GM23338 (cell line): ENCODE measurements at regions not wholly inside any gene's neighbourhood (a gene's known extent, or its start where the extent isn't known, plus 50 kb on each side); places are given as distances from the start of the nearest gene placed in this dataset.

Source experiments
- ATAC-seq: fragments of 200-7000 bp; cut with Tn5 transposase; 3 replicates; pipeline ENCODE4 v1.9.1; 2020
- DNase-seq: peaks from one replicate; pipeline ENCODE4 v3.0.0-alpha.2; 2015; ENCODE audit warnings: low spot score
- H2AFZ ChIP-seq: fragments of 200-600 bp; sonication (generic); 2 replicates; pipeline ENCODE4 v1.8.0; 2016; ENCODE audit warnings: antibody characterized with exemption, mild to moderate bottlenecking, moderate library complexity
- H3F3A ChIP-seq: fragments of 200-600 bp; sonication (generic); replicated peaks from 2 replicates; pipeline ENCODE4 v1.8.0; 2017; ENCODE audit warnings: antibody characterized with exemption, mixed run types, low read depth
- H3K27ac ChIP-seq: fragments of 200-600 bp; sonication (generic); 2 replicates; pipeline ENCODE4 v1.6.1; 2016; ENCODE audit warnings: low read depth
- H3K27me3 ChIP-seq: fragments of 200-600 bp; sonication (generic); 2 replicates; pipeline ENCODE4 v1.8.0; 2016; ENCODE audit warnings: mild to moderate bottlenecking, mixed run types, moderate library complexity; ENCODE audit not compliant: insufficient read depth
- H3K36me3 ChIP-seq: fragments of 200-600 bp; sonication (generic); 2 replicates; pipeline ENCODE4 v1.8.0; 2016; ENCODE audit warnings: mild to moderate bottlenecking; ENCODE audit not compliant: insufficient read depth
- H3K4me1 ChIP-seq: fragments of 200-600 bp; sonication (generic); 2 replicates; pipeline ENCODE4 v1.8.0; 2016; ENCODE audit warnings: mild to moderate bottlenecking, moderate library complexity; ENCODE audit not compliant: insufficient read depth
- H3K4me2 ChIP-seq: fragments of 200-600 bp; sonication (generic); 2 replicates; pipeline ENCODE4 v1.7.1; 2017; ENCODE audit warnings: mixed run types
- H3K4me3 ChIP-seq: fragments of 200-600 bp; sonication (generic); 2 replicates; pipeline ENCODE4 v1.6.1; 2016; ENCODE audit warnings: mixed run types
- H3K79me2 ChIP-seq: fragments of 200-600 bp; sonication (generic); replicated peaks from 2 replicates; pipeline ENCODE4 v1.8.0; 2017; ENCODE audit warnings: mild to moderate bottlenecking; ENCODE audit not compliant: insufficient read depth
- H3K9me2 ChIP-seq: fragments of 200-600 bp; sonication (generic); 2 replicates; pipeline ENCODE4 v1.8.0; 2017; ENCODE audit not compliant: insufficient read depth
- H4K20me1 ChIP-seq: fragments of 200-600 bp; sonication (generic); replicated peaks from 2 replicates; pipeline ENCODE4 v1.8.0; 2017; ENCODE audit warnings: mild to moderate bottlenecking; ENCODE audit not compliant: insufficient read depth
- H3K27ac Mint-ChIP-seq: 2 replicates; pipeline ENCODE4 v1.8.0; 2020; ENCODE audit warnings: inconsistent platforms, mild to moderate bottlenecking, moderate library complexity, mixed read lengths
- H3K27me3 Mint-ChIP-seq: 3 replicates; pipeline ENCODE4 v1.8.0; 2022; ENCODE audit warnings: low read depth, mild to moderate bottlenecking, moderate library complexity, mixed read lengths, inconsistent platforms; ENCODE audit not compliant: insufficient read depth, poor library complexity
- H3K36me3 Mint-ChIP-seq: 3 replicates; pipeline ENCODE4 v1.8.0; 2021; ENCODE audit warnings: low read depth, mild to moderate bottlenecking, inconsistent platforms, moderate library complexity, mixed read lengths
- H3K4me1 Mint-ChIP-seq: 3 replicates; pipeline ENCODE4 v1.8.0; 2020; ENCODE audit warnings: mild to moderate bottlenecking, inconsistent platforms, mixed read lengths
- H3K4me3 Mint-ChIP-seq: 3 replicates; pipeline ENCODE4 v1.8.0; 2021; ENCODE audit warnings: moderate library complexity, mild to moderate bottlenecking, inconsistent platforms, mixed read lengths
- H3K9me3 Mint-ChIP-seq: 3 replicates; pipeline ENCODE4 v1.8.0; 2020; ENCODE audit warnings: moderate library complexity, mild to moderate bottlenecking, inconsistent platforms, mixed read lengths
- CREB1 ChIP-seq: fragments of 250-450 bp; sonication (Bioruptor Pico); IDR thresholded peaks from 2 replicates; pipeline ENCODE4 v1.5.0; 2020; ENCODE audit warnings: low read depth, mild to moderate bottlenecking, moderate library complexity
- ETS1 ChIP-seq: IDR thresholded peaks from 2 replicates; pipeline ENCODE4 v1.6.1; 2016; ENCODE audit warnings: antibody characterized with exemption
- EZH2 ChIP-seq: fragments of 200-600 bp; sonication (generic); IDR thresholded peaks from one replicate; pipeline ENCODE4 v1.8.0; 2017; ENCODE audit warnings: antibody characterized with exemption, mild to moderate bottlenecking, low read depth; ENCODE audit not compliant: unreplicated experiment
- EZH2phosphoT487 ChIP-seq: fragments of 200-600 bp; sonication (generic); IDR thresholded peaks from one replicate; pipeline ENCODE4 v1.8.1; 2018; ENCODE audit warnings: antibody characterized with exemption; ENCODE audit not compliant: unreplicated experiment
- JUNB ChIP-seq: IDR thresholded peaks from one replicate; pipeline ENCODE4 v1.6.1; 2016; ENCODE audit warnings: antibody characterized with exemption; ENCODE audit not compliant: unreplicated experiment
- NANOG ChIP-seq: IDR thresholded peaks from 2 replicates; pipeline ENCODE4 v1.6.1; 2016; ENCODE audit warnings: antibody characterized with exemption, borderline replicate concordance
- POLR2AphosphoS5 ChIP-seq: IDR thresholded peaks from 2 replicates; pipeline ENCODE4 v1.6.1; 2016; ENCODE audit warnings: antibody characterized with exemption, low read depth
- STAT1 ChIP-seq: IDR thresholded peaks from one replicate; pipeline ENCODE4 v1.6.1; 2016; ENCODE audit warnings: antibody characterized with exemption; ENCODE audit not compliant: unreplicated experiment
- ZNF114 ChIP-seq: fragments of 250-450 bp; sonication (Bioruptor Pico); IDR thresholded peaks from 2 replicates; pipeline ENCODE4 v1.5.0; 2020; ENCODE audit warnings: mild to moderate bottlenecking, moderate library complexity
- ZNF331 ChIP-seq: fragments of 250-450 bp; sonication (Bioruptor Pico); IDR thresholded peaks from 2 replicates; pipeline ENCODE4 v1.5.0; 2020; ENCODE audit warnings: low read depth, mild to moderate bottlenecking, moderate library complexity
- TF ChIP-seq, protein P1 (sequence below): IDR thresholded peaks from one replicate; pipeline ENCODE4 v1.6.1; 2018; ENCODE audit warnings: antibody characterized with exemption; ENCODE audit not compliant: unreplicated experiment
- TF ChIP-seq, protein P2 (sequence below): fragments of 250-450 bp; sonication (Bioruptor Pico); IDR thresholded peaks from 2 replicates; pipeline ENCODE4 v1.5.0; 2020; ENCODE audit warnings: mild to moderate bottlenecking, moderate library complexity
- TF ChIP-seq, protein P3 (sequence below), 2 experiments: fragments of 200-600 bp in 1 of 2; sonication (generic) in 1 of 2; conservative IDR thresholded peaks; 2 replicates each; pipeline versions ENCODE4 v1.5.1 to v1.6.1; 2016 to 2017; ENCODE audit warnings: antibody characterized with exemption in 2 of 2, low read depth in 2 of 2, mild to moderate bottlenecking in 2 of 2, moderate library complexity in 1 of 2

- no peak overlapping the region for H3K4me3 ChIP-seq
- H3K27me3 ChIP-seq, result no peaks in the 10 kb centered on the region
- H3K27ac ChIP-seq, result no peak overlapping the region
- no peaks in the 10 kb centered on the region for H4K20me1 ChIP-seq
- no peaks in the 10 kb centered on the region for H3F3A ChIP-seq
- H3K36me3 ChIP-seq, result no peaks in the 10 kb centered on the region; the same call in 1 of the 2 replicates
- H3K4me1 Mint-ChIP-seq, result peaks cover 7% of the 10 kb centered on the region; the same call in 2 of the 3 replicates
- H3K9me2 ChIP-seq, result peaks cover 6% of the 10 kb centered on the region; the same call in 1 of the 2 replicates
- H3K27me3 Mint-ChIP-seq, result no peaks in the 10 kb centered on the region
- TF ChIP-seq ZNF331, result no peak
- no peak for TF ChIP-seq EZH2phosphoT487
- TF ChIP-seq ETS1, result no peak
- TF ChIP-seq STAT1, result no peak
- TF ChIP-seq NANOG, result no peak
- TF ChIP-seq, protein P1, sequence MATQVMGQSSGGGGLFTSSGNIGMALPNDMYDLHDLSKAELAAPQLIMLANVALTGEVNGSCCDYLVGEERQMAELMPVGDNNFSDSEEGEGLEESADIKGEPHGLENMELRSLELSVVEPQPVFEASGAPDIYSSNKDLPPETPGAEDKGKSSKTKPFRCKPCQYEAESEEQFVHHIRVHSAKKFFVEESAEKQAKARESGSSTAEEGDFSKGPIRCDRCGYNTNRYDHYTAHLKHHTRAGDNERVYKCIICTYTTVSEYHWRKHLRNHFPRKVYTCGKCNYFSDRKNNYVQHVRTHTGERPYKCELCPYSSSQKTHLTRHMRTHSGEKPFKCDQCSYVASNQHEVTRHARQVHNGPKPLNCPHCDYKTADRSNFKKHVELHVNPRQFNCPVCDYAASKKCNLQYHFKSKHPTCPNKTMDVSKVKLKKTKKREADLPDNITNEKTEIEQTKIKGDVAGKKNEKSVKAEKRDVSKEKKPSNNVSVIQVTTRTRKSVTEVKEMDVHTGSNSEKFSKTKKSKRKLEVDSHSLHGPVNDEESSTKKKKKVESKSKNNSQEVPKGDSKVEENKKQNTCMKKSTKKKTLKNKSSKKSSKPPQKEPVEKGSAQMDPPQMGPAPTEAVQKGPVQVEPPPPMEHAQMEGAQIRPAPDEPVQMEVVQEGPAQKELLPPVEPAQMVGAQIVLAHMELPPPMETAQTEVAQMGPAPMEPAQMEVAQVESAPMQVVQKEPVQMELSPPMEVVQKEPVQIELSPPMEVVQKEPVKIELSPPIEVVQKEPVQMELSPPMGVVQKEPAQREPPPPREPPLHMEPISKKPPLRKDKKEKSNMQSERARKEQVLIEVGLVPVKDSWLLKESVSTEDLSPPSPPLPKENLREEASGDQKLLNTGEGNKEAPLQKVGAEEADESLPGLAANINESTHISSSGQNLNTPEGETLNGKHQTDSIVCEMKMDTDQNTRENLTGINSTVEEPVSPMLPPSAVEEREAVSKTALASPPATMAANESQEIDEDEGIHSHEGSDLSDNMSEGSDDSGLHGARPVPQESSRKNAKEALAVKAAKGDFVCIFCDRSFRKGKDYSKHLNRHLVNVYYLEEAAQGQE, result no peak
- TF ChIP-seq, protein P2, sequence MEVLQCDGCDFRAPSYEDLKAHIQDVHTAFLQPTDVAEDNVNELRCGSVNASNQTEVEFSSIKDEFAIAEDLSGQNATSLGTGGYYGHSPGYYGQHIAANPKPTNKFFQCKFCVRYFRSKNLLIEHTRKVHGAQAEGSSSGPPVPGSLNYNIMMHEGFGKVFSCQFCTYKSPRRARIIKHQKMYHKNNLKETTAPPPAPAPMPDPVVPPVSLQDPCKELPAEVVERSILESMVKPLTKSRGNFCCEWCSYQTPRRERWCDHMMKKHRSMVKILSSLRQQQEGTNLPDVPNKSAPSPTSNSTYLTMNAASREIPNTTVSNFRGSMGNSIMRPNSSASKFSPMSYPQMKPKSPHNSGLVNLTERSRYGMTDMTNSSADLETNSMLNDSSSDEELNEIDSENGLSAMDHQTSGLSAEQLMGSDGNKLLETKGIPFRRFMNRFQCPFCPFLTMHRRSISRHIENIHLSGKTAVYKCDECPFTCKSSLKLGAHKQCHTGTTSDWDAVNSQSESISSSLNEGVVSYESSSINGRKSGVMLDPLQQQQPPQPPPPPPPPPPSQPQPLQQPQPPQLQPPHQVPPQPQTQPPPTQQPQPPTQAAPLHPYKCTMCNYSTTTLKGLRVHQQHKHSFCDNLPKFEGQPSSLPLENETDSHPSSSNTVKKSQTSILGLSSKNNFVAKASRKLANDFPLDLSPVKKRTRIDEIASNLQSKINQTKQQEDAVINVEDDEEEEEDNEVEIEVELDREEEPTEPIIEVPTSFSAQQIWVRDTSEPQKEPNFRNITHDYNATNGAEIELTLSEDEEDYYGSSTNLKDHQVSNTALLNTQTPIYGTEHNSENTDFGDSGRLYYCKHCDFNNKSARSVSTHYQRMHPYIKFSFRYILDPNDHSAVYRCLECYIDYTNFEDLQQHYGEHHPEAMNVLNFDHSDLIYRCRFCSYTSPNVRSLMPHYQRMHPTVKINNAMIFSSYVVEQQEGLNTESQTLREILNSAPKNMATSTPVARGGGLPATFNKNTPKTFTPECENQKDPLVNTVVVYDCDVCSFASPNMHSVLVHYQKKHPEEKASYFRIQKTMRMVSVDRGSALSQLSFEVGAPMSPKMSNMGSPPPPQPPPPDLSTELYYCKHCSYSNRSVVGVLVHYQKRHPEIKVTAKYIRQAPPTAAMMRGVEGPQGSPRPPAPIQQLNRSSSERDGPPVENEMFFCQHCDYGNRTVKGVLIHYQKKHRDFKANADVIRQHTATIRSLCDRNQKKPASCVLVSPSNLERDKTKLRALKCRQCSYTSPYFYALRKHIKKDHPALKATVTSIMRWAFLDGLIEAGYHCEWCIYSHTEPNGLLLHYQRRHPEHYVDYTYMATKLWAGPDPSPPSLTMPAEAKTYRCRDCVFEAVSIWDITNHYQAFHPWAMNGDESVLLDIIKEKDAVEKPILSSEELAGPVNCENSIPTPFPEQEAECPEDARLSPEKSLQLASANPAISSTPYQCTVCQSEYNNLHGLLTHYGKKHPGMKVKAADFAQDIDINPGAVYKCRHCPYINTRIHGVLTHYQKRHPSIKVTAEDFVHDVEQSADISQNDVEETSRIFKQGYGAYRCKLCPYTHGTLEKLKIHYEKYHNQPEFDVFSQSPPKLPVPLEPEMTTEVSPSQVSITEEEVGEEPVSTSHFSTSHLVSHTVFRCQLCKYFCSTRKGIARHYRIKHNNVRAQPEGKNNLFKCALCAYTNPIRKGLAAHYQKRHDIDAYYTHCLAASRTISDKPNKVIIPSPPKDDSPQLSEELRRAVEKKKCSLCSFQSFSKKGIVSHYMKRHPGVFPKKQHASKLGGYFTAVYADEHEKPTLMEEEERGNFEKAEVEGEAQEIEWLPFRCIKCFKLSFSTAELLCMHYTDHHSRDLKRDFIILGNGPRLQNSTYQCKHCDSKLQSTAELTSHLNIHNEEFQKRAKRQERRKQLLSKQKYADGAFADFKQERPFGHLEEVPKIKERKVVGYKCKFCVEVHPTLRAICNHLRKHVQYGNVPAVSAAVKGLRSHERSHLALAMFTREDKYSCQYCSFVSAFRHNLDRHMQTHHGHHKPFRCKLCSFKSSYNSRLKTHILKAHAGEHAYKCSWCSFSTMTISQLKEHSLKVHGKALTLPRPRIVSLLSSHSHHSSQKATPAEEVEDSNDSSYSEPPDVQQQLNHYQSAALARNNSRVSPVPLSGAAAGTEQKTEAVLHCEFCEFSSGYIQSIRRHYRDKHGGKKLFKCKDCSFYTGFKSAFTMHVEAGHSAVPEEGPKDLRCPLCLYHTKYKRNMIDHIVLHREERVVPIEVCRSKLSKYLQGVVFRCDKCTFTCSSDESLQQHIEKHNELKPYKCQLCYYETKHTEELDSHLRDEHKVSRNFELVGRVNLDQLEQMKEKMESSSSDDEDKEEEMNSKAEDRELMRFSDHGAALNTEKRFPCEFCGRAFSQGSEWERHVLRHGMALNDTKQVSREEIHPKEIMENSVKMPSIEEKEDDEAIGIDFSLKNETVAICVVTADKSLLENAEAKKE (CRISPR knock-in tag), result no peak
- TF ChIP-seq CREB1 (CRISPR knock-in tag), result no peak
- TF ChIP-seq, protein P3, sequence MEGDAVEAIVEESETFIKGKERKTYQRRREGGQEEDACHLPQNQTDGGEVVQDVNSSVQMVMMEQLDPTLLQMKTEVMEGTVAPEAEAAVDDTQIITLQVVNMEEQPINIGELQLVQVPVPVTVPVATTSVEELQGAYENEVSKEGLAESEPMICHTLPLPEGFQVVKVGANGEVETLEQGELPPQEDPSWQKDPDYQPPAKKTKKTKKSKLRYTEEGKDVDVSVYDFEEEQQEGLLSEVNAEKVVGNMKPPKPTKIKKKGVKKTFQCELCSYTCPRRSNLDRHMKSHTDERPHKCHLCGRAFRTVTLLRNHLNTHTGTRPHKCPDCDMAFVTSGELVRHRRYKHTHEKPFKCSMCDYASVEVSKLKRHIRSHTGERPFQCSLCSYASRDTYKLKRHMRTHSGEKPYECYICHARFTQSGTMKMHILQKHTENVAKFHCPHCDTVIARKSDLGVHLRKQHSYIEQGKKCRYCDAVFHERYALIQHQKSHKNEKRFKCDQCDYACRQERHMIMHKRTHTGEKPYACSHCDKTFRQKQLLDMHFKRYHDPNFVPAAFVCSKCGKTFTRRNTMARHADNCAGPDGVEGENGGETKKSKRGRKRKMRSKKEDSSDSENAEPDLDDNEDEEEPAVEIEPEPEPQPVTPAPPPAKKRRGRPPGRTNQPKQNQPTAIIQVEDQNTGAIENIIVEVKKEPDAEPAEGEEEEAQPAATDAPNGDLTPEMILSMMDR (conservative IDR thresholded peaks at IDR 0.05; ENCODE audit: low read depth in 2 of 2), result no peak
- TF ChIP-seq POLR2AphosphoS5, result no peak
- TF ChIP-seq ZNF114 (CRISPR knock-in tag), result no peak
- TF ChIP-seq EZH2, result no peak
- TF ChIP-seq JUNB, result no peak
- peaks cover 17% of the 10 kb centered on the region; the same call in 1 of the 3 replicates for H3K36me3 Mint-ChIP-seq
- no peak overlapping the region for H3K4me2 ChIP-seq
- no peak overlapping the region for H3K27ac Mint-ChIP-seq
- no peaks in the 10 kb centered on the region for H3K79me2 ChIP-seq
- no peaks in the 10 kb centered on the region for H3K4me1 ChIP-seq
- ATAC-seq, result no peak
- peaks cover 19% of the 10 kb centered on the region for H3K9me3 Mint-ChIP-seq
- H3K4me3 Mint-ChIP-seq, result no peak overlapping the region
- no peak overlapping the region; the same call in 1 of the 2 replicates for H2AFZ ChIP-seq
- no peak for DNase-seq
Measured at GRCh38 chr6:48860175-48860574, 602.9 kb downstream of the MMUT start.
